Calu3 (cell line): ENCODE measurements at regions not wholly inside any gene's neighbourhood (a gene's known extent, or its start where the extent isn't known, plus 50 kb on each side); places are given as distances from the start of the nearest gene placed in this dataset.

Experiments
- BruUV-seq: library from RNA; stranded (reverse); fragments of 400-500 nt; replicated peaks from 2 replicates; lab custom pipeline; 2021; lab: Mats Ljungman, UMichigan
- CTCF ChIA-PET: fragments of 300-600 bp; sonication (Branson Sonifier 250); formaldehyde crosslinking; loops from one replicate; lab custom pipeline; 2022; ENCODE audit warnings: antibody characterized with exemption; lab: Charles Lee
- DNase-seq: peaks from one replicate; pipeline ENCODE4 v3.0.0; 2022
- H3K27ac Mint-ChIP-seq: one replicate; pipeline ENCODE4 v1.8.0; 2022; ENCODE audit warnings: mixed read lengths; ENCODE audit not compliant: unreplicated experiment
- H3K27me3 Mint-ChIP-seq: one replicate; pipeline ENCODE4 v1.8.0; 2022; ENCODE audit warnings: mixed read lengths; ENCODE audit not compliant: unreplicated experiment
- H3K36me3 Mint-ChIP-seq: one replicate; pipeline ENCODE4 v1.8.0; 2022; ENCODE audit warnings: mild to moderate bottlenecking, moderate library complexity, mixed read lengths; ENCODE audit not compliant: insufficient read depth, unreplicated experiment
- H3K4me1 Mint-ChIP-seq: one replicate; pipeline ENCODE4 v1.8.0; 2022; ENCODE audit warnings: mild to moderate bottlenecking, low read depth, mixed read lengths; ENCODE audit not compliant: unreplicated experiment
- H3K4me3 Mint-ChIP-seq: one replicate; pipeline ENCODE4 v1.8.0; 2022; ENCODE audit warnings: mild to moderate bottlenecking, low read depth, moderate library complexity, mixed read lengths; ENCODE audit not compliant: unreplicated experiment
- H3K9me3 Mint-ChIP-seq: one replicate; pipeline ENCODE4 v1.8.0; 2022; ENCODE audit warnings: low read depth, mixed read lengths; ENCODE audit not compliant: unreplicated experiment
- intact Hi-C: fragments of 100-400 bp; cut with micrococcal nuclease; formaldehyde crosslinking; loops from one replicate; pipeline ENCODE4 v1.10.0; 2022; ENCODE audit not compliant: unreplicated experiment
- TF ChIP-seq, protein P1 (sequence below): fragments of 200-600 bp; IDR thresholded peaks from one replicate; pipeline ENCODE4 v1.8.0; 2022; ENCODE audit warnings: antibody characterized with exemption; ENCODE audit not compliant: unreplicated experiment

DNA sequence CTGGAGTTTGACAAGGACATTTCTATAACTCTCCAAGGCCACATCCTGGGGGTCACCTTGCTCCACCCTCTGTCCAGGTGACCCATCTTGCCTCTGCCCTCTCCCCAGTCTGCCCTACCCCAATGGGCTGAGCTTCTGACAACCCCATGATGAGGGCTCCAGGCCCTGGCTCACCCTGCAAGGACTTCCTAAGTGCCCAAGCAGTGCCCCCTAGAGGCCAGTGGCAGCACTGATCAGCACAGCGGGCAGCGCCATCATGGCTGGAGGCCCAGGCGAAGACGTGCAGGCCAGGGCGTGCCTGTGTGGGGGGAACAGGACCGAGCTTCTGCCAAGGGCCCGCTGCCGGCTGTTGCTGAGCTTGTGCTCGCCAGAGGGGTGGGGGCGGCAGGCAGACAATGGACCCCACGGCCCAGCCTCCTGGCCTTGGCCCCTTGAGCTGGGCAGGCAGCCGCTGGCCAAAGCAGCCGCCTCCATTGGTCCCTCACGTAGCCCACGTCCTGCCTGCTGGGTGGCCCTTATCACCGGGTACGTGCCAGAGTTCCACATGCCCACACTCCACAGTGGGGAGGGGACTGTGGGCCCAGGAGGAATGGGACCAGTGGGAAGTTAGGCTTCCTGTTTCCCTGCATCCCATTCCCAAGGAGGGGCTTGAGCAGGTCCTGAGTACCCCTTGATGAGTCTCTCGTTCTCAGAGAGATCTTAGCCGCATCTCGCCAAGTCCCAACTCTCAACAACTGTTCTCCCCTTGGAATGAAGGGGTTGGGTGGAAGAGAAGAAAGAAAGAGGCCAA, 64.3 kb downstream of the MRPL14 start:
- Mint-ChIP-seq H3K4me3 (no peak overlapping the region), H3K27me3 (no peaks in the 10 kb centered on the region), H3K36me3 (peaks cover 28% of the 10 kb centered on the region), H3K4me1 (peaks cover 53% of the 10 kb centered on the region), H3K9me3 (peaks cover 4% of the 10 kb centered on the region), H3K27ac (peak overlapping the region; percentile 63)
- no peak for DNase-seq
- no TSS peak for BruUV-seq
- CTCF ChIA-PET, result interaction anchor here (0.7 to 1.7 kb wide), 6 partner anchors 10 to 586 kb away, joined by 3 to 10 read pairs (median 4); partner anchors contain the start of gene TJAP1
- intact Hi-C loops, result no loop called here
- TF ChIP-seq, protein P1, sequence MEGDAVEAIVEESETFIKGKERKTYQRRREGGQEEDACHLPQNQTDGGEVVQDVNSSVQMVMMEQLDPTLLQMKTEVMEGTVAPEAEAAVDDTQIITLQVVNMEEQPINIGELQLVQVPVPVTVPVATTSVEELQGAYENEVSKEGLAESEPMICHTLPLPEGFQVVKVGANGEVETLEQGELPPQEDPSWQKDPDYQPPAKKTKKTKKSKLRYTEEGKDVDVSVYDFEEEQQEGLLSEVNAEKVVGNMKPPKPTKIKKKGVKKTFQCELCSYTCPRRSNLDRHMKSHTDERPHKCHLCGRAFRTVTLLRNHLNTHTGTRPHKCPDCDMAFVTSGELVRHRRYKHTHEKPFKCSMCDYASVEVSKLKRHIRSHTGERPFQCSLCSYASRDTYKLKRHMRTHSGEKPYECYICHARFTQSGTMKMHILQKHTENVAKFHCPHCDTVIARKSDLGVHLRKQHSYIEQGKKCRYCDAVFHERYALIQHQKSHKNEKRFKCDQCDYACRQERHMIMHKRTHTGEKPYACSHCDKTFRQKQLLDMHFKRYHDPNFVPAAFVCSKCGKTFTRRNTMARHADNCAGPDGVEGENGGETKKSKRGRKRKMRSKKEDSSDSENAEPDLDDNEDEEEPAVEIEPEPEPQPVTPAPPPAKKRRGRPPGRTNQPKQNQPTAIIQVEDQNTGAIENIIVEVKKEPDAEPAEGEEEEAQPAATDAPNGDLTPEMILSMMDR, result peak; percentile 72

DNA sequence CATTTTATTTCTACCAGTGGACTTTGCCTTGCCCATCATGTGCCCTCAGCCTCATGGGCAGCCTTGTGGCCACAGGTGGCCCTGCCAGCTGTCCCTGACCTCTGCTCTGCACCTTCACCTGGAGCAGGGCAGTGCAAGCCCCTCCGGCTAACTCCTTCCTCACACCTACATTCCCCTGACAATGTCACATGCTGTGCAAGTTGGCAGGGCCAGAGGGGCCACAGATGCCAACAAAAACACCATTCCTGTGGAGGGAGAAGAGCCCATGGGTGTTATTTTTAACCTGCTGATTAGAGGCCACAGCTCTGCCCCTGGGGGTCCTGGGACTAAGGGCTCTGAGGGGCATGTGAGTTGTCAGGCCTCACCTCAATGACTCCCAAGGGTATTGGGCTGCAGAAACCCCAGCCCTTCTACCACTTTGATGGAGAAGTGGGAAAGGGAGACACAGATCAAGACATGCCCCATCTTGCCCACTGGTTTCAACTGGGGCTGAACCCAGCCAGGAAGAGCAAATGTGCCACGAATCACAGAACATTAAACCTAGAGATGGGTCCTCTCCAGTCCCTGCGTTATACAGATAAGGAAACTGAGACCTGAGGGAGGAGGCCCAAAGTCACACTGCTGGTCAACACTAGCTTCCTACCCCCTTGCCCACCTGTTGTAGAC, 65.0 kb downstream of the MRPL14 start:
- DNase-seq, result no peak
- H3K4me3 Mint-ChIP-seq, result no peak overlapping the region
- H3K9me3 Mint-ChIP-seq, result peaks cover 4% of the 10 kb centered on the region
- H3K27ac Mint-ChIP-seq, result peak overlapping the region; percentile 63
- no TSS peak for BruUV-seq
- H3K36me3 Mint-ChIP-seq, result peaks cover 30% of the 10 kb centered on the region
- H3K27me3 Mint-ChIP-seq, result no peaks in the 10 kb centered on the region
- H3K4me1 Mint-ChIP-seq, result peaks cover 60% of the 10 kb centered on the region
- intact Hi-C loops, result no loop called here
- CTCF ChIA-PET, result interaction anchor here (1.0 to 1.8 kb wide), 4 partner anchors 11 to 135 kb away, joined by 3 to 10 read pairs (median 3); no protein-coding TSS in a partner anchor
- TF ChIP-seq, protein P1, result no peak

DNA sequence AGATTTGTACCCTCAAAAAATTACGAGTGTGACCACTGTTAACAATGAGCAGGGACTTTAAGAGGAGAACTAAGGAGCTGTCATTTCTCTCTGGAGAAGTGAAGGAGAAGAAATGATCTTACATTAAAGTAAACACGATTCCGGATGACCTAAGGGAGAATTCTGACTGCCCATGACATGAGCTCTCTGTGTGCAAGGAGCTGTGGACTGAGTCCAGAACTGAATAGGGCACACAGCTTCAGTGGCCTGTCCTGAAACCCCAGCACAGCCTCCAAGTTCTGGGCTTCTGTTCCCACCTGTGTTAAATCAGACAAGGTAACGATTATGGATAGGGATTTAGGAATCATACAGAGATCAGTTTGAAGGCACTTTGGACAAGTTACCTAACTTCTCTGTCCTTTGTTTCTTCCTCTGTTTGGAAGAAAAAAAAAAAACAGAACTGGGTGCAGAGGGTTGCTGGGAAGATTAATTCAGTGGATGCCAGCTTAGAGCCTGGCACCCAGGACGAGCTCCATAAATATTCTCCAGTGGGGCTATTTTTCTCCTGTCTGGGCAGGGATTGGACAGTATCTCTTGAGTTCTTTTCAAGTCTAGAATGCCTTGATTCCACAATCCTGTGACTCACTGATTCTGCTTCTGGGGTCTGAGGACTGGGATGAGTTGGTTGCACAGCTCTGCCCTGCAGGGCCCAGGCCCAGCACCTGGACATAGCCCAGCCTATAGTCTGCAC, 65.7 kb downstream of the MRPL14 start:
- H3K4me3 Mint-ChIP-seq, result no peak overlapping the region
- intact Hi-C loops, result no loop called here
- peak overlapping the region; percentile 24 for H3K27ac Mint-ChIP-seq
- TF ChIP-seq, protein P1, result no peak
- CTCF ChIA-PET, result interaction anchor here (0.6 to 1.8 kb wide), 3 partner anchors 11 to 50 kb away, joined by 3 read pairs; no protein-coding TSS in a partner anchor
- BruUV-seq, result no TSS peak
- no peaks in the 10 kb centered on the region for H3K27me3 Mint-ChIP-seq
- peaks cover 32% of the 10 kb centered on the region for H3K36me3 Mint-ChIP-seq
- peaks cover 4% of the 10 kb centered on the region for H3K9me3 Mint-ChIP-seq
- H3K4me1 Mint-ChIP-seq, result peaks cover 64% of the 10 kb centered on the region
- no peak for DNase-seq
